ENCODE measurements at regions not wholly inside any gene's neighbourhood (a gene's known extent, or its start where the extent isn't known, plus 50 kb on each side); places are given as distances from the start of the nearest gene placed in this dataset.

- no peak overlapping the region for H3K4me3 ChIP-seq (replicated peaks; ENCODE audit: low read depth, low read length)
- TF ChIP-seq, protein P1, sequence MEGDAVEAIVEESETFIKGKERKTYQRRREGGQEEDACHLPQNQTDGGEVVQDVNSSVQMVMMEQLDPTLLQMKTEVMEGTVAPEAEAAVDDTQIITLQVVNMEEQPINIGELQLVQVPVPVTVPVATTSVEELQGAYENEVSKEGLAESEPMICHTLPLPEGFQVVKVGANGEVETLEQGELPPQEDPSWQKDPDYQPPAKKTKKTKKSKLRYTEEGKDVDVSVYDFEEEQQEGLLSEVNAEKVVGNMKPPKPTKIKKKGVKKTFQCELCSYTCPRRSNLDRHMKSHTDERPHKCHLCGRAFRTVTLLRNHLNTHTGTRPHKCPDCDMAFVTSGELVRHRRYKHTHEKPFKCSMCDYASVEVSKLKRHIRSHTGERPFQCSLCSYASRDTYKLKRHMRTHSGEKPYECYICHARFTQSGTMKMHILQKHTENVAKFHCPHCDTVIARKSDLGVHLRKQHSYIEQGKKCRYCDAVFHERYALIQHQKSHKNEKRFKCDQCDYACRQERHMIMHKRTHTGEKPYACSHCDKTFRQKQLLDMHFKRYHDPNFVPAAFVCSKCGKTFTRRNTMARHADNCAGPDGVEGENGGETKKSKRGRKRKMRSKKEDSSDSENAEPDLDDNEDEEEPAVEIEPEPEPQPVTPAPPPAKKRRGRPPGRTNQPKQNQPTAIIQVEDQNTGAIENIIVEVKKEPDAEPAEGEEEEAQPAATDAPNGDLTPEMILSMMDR (IDR thresholded peaks at IDR 0.05; ENCODE audit: low read depth, low read length, missing control alignments) = no peak
- DNase-seq (ENCODE audit: extremely low read depth, low read depth) = no peak
Observed at GRCh38 chr16:50928065-50928464, 186.2 kb downstream of the CYLD start.

DNA sequence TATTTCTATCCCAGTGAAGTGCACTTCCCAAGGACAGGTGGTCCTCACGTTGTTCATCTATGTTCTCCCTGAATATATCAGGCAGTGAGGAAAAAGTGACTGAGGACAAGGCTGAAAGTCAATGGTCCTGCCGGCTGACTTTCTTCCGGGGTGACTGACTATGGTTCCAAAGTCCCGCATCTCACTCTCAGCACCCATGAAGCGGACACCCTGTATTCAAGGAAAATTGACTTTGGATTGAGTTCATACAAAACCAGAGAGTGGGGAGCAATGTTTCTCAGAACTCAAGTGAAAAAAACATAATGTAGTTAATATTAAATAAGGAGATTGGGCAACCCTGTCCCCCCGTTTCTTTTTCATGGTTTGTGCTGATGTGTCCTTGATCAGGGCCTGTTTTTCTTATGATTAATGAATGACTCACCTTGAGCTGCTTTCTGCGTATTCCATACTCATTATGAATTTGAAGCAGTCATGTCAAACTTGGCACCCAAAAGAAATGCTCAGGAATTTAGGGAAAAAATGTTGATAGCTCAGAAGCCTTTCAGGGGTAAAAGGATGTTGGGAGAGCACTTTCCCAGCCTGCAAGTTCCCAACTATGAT is 184.0 kb downstream of the CYLD start:
- TF ChIP-seq, protein P1 (IDR thresholded peaks at IDR 0.05; ENCODE audit: low read depth, low read length, missing control alignments) = no peak
- no peak overlapping the region for H3K4me3 ChIP-seq (replicated peaks; ENCODE audit: low read depth, low read length)
- DNase-seq (ENCODE audit: extremely low read depth, low read depth) = no peak

DNA sequence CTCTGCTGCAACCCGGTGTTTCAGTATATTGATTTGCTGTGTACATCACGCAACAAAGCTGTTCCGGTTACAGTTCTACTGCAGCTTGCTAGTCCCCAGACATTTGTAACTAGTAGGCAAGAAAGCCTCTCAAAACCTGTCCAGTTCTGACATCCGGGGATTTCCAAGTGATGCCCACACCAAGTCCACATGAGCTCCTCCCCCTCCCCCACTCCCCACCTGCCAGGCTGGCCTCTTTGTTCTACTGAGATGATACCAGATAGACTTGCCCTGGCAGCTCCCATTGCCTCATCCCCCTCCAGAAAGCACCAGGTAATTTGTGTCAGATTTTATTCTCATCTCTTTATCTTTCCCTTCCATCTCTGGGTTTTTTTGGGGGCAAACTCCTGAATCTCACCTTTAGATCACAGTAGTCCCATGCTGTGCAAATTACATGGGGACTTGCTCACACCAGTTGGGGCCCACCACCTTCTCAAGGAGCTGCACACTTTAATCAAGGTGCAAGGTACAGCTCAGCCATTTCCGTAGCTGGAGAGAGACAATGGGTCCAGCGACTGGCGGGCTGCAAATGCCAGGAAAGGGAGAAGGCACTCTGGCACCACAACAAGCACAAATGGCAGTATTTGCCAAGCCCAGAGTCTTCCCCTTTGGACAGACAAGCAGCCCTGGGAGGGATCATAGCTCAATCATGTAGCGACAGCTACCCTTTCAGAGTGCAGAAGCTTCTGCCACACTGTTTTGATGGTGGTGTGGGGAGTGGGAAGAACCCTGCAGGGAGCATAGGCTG is 183.1 kb downstream of the CYLD start:
- no peak for DNase-seq (ENCODE audit: extremely low read depth, low read depth)
- H3K4me3 ChIP-seq (replicated peaks; ENCODE audit: low read depth, low read length) = no peak overlapping the region
- TF ChIP-seq, protein P1 (IDR thresholded peaks at IDR 0.05; ENCODE audit: low read depth, low read length, missing control alignments) = no peak

- TF ChIP-seq, protein P1 (IDR thresholded peaks at IDR 0.05; ENCODE audit: low read depth, low read length, missing control alignments) = no peak
- H3K4me3 ChIP-seq (replicated peaks; ENCODE audit: low read depth, low read length) = no peak overlapping the region
- no peak for DNase-seq (ENCODE audit: extremely low read depth, low read depth)
Observed at GRCh38 chr16:50917950-50918703, 176.2 kb downstream of the CYLD start.

DNA sequence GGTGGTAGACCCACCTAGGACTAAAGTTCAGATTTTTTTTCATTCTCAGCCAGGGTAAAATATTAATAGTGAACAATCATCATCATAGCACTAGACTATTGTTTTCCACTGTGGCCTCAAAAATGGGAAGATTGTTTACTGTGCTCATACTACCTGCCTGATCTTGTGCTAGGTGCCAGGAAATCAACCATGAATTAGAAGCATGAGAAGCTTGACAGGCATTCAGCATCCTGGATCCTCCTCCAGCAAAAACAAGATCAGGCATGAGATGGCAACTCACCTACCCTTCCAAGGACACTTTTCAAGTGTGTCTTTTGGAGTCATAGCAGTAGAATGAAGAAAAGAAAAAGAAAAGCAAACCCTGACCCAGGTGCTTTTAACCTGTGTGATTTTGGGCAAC is 174.2 kb downstream of the CYLD start:
- no peak overlapping the region for H3K4me3 ChIP-seq (replicated peaks; ENCODE audit: low read depth, low read length)
- TF ChIP-seq, protein P1 (IDR thresholded peaks at IDR 0.05; ENCODE audit: low read depth, low read length, missing control alignments) = no peak
- DNase-seq (ENCODE audit: extremely low read depth, low read depth) = no peak

DNA sequence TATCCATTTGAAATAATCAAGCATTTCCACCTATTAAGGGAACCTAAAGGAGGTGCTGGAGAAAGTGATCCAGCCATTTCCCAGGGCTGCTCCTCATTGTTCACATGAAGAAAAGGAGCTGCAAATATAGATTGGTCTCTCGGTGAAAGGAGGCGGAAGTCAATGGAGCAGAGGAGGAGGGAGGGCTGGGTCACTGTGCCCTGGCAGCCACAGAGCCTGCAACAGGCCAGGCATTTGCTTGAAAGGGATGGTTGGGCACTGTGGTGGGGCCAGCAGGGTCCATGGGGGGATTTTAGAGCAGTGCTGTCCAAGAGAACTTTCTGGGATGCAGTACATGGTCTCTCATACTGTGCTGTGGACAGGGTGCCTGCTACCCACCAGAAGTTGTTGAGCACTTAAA is 173.2 kb downstream of the CYLD start:
- TF ChIP-seq, protein P1 (IDR thresholded peaks at IDR 0.05; ENCODE audit: low read depth, low read length, missing control alignments) = no peak
- no peak overlapping the region for H3K4me3 ChIP-seq (replicated peaks; ENCODE audit: low read depth, low read length)
- no peak for DNase-seq (ENCODE audit: extremely low read depth, low read depth)
